ENCODE measurements at regions not wholly inside any gene's neighbourhood (a gene's known extent, or its start where the extent isn't known, plus 50 kb on each side); places are given as distances from the start of the nearest gene placed in this dataset.

DNA sequence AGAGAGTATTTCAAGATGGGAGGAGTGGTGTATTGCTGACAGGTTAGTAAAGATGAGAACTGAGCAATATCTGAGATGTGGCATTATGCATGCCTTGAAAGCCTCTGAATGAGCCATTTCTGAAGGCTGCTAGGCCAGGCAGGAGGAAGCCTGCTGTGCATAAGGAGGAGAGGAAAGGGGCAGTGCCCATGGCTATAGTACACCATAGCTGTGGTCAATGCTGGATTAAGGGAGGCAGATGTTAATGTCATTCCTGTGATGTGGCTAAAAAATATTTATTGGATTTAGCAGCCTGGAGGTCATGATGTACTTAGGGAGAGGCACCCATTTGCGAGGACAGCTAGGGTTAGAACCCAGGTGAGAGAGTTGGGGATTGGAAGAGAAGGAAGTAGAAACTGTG lies 130.0 kb upstream of the LNX1 start:
- TF ChIP-seq, protein P1, sequence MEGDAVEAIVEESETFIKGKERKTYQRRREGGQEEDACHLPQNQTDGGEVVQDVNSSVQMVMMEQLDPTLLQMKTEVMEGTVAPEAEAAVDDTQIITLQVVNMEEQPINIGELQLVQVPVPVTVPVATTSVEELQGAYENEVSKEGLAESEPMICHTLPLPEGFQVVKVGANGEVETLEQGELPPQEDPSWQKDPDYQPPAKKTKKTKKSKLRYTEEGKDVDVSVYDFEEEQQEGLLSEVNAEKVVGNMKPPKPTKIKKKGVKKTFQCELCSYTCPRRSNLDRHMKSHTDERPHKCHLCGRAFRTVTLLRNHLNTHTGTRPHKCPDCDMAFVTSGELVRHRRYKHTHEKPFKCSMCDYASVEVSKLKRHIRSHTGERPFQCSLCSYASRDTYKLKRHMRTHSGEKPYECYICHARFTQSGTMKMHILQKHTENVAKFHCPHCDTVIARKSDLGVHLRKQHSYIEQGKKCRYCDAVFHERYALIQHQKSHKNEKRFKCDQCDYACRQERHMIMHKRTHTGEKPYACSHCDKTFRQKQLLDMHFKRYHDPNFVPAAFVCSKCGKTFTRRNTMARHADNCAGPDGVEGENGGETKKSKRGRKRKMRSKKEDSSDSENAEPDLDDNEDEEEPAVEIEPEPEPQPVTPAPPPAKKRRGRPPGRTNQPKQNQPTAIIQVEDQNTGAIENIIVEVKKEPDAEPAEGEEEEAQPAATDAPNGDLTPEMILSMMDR (IDR thresholded peaks at IDR 0.05) = no peak
- TF ChIP-seq POLR2A (IDR thresholded peaks at IDR 0.05) = no peak
